ENCODE measurements at regions not wholly inside any gene's neighbourhood (a gene's known extent, or its start where the extent isn't known, plus 50 kb on each side); places are given as distances from the start of the nearest gene placed in this dataset.
"Not testable (repeated sequence)": the region's sequence is repeated elsewhere in the genome, so short reads cannot be mapped to it uniquely, and the experiment has no call there.

DNA sequence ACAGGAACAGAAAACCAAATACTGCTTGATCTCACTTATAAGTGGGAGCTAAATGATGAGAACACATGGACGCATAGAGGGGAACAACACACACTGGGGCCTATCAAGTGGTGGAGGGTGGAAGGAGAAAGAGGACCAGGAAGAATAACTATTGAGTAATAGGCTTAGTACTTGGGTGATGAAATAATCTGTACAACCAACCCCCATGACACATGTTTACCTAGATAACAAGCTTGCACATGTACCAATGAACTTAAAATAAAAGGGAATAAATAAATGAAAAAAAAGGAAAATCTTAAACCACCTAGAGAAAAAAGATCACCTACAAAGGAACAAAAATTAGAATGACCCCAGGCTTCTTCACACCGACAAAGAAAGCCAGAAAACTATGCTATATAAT is 133.5 kb downstream of the KLRB1 start:
- not testable (repeated sequence) for H3K27ac ChIP-seq (ENCODE audit: low read depth, low read length, poor library complexity, severe bottlenecking); H3K4me1 ChIP-seq (ENCODE audit: insufficient read depth, low read length, severe bottlenecking); H3K4me3 ChIP-seq (ENCODE audit: low read depth, low read length, poor library complexity, severe bottlenecking); H3F3A ChIP-seq (ENCODE audit: insufficient read depth, low read length); H3K79me2 ChIP-seq (ENCODE audit: insufficient read depth, low read length); H4K20me1 ChIP-seq (ENCODE audit: insufficient read depth, low read length); H3K9ac ChIP-seq (ENCODE audit: low read length); H3K27me3 ChIP-seq (ENCODE audit: insufficient read depth, low read length); H3K9me3 ChIP-seq (ENCODE audit: low read length); H3K9me2 ChIP-seq (ENCODE audit: low read depth, low read length); H3K36me3 ChIP-seq (ENCODE audit: insufficient read depth, low read length); H3K4me2 ChIP-seq (ENCODE audit: low read length); H2AFZ ChIP-seq (ENCODE audit: low read length)

DNA sequence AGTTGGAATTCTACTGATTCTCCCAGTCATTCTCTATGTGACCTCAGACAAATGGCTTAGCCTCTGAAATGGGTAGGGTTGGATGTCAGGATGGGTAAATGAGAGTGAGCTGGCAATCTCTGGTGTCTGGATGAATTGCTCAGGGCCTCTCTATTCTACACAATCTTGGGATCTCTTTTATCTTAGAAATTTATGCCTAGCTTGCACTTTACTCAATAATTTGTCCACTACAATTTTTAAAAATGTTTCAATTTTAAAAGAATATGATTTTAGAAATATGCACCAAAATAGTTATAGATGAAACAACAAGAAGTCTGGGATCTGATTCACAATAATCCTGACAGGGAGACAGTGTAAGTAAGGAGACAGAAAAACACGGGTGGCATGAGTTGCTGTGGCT is 134.1 kb downstream of the KLRB1 start:
- H3K4me1 ChIP-seq (ENCODE audit: insufficient read depth, low read length, severe bottlenecking); H2AFZ ChIP-seq (ENCODE audit: low read length); H3K4me3 ChIP-seq (ENCODE audit: low read depth, low read length, poor library complexity, severe bottlenecking); H3K9me3 ChIP-seq (ENCODE audit: low read length); H3K9ac ChIP-seq (ENCODE audit: low read length); H4K20me1 ChIP-seq (ENCODE audit: insufficient read depth, low read length); H3F3A ChIP-seq (ENCODE audit: insufficient read depth, low read length); H3K27ac ChIP-seq (ENCODE audit: low read depth, low read length, poor library complexity, severe bottlenecking); H3K27me3 ChIP-seq (ENCODE audit: insufficient read depth, low read length); H3K79me2 ChIP-seq (ENCODE audit: insufficient read depth, low read length); H3K36me3 ChIP-seq (ENCODE audit: insufficient read depth, low read length); H3K9me2 ChIP-seq (ENCODE audit: low read depth, low read length); H3K4me2 ChIP-seq (ENCODE audit: low read length): not testable (repeated sequence)

DNA sequence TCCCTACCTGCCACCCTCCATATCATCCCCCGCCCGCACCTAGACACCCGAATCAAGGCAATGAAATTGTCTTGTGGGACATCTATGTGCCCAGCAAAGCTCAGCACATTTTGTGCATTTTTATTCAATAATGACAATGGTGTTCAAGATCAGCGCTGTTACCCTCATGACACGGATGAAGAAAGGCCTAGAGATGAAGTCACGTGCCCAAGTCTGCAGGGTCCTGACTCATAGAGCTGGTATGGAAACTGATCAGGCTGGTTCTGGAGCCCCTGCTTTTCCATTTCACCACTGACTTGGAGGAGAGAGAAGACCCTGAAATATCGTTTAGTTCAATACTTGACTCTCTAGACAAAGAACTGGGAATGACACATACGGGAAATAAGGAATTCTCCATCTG is 136.2 kb downstream of the KLRB1 start:
- not testable (repeated sequence) for H3K27me3 ChIP-seq (ENCODE audit: insufficient read depth, low read length); H3K4me2 ChIP-seq (ENCODE audit: low read length); H3K9me3 ChIP-seq (ENCODE audit: low read length); H3K4me3 ChIP-seq (ENCODE audit: low read depth, low read length, poor library complexity, severe bottlenecking); H2AFZ ChIP-seq (ENCODE audit: low read length); H3K9me2 ChIP-seq (ENCODE audit: low read depth, low read length); H3F3A ChIP-seq (ENCODE audit: insufficient read depth, low read length); H3K4me1 ChIP-seq (ENCODE audit: insufficient read depth, low read length, severe bottlenecking); H3K27ac ChIP-seq (ENCODE audit: low read depth, low read length, poor library complexity, severe bottlenecking); H4K20me1 ChIP-seq (ENCODE audit: insufficient read depth, low read length); H3K36me3 ChIP-seq (ENCODE audit: insufficient read depth, low read length); H3K9ac ChIP-seq (ENCODE audit: low read length); H3K79me2 ChIP-seq (ENCODE audit: insufficient read depth, low read length)

DNA sequence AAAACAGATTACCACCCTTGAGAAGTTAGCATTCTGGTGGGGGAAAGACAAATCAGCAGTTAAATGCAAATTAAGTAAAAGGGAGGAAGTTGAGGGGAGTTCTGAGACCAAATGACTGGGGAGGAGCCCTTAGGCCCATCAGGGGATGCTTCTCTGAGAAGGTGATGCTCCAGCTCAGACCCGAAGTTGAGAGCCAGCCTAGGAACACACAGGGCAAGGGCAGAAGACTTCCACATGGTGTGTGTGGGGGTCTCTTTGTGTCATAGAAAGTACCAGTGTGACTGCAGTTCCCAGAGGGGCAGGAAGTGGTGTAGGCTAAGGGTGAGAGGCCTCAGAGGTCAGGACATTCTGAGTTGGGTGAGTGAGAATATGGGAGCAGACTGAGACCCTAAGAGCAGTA is 137.3 kb downstream of the KLRB1 start:
- H3K36me3 ChIP-seq (ENCODE audit: insufficient read depth, low read length); H3K27me3 ChIP-seq (ENCODE audit: insufficient read depth, low read length); H3K4me3 ChIP-seq (ENCODE audit: low read depth, low read length, poor library complexity, severe bottlenecking); H3K9me2 ChIP-seq (ENCODE audit: low read depth, low read length); H3K79me2 ChIP-seq (ENCODE audit: insufficient read depth, low read length); H3K9ac ChIP-seq (ENCODE audit: low read length); H3K27ac ChIP-seq (ENCODE audit: low read depth, low read length, poor library complexity, severe bottlenecking); H3K9me3 ChIP-seq (ENCODE audit: low read length); H4K20me1 ChIP-seq (ENCODE audit: insufficient read depth, low read length); H3K4me2 ChIP-seq (ENCODE audit: low read length); H3F3A ChIP-seq (ENCODE audit: insufficient read depth, low read length); H3K4me1 ChIP-seq (ENCODE audit: insufficient read depth, low read length, severe bottlenecking); H2AFZ ChIP-seq (ENCODE audit: low read length): not testable (repeated sequence)

DNA sequence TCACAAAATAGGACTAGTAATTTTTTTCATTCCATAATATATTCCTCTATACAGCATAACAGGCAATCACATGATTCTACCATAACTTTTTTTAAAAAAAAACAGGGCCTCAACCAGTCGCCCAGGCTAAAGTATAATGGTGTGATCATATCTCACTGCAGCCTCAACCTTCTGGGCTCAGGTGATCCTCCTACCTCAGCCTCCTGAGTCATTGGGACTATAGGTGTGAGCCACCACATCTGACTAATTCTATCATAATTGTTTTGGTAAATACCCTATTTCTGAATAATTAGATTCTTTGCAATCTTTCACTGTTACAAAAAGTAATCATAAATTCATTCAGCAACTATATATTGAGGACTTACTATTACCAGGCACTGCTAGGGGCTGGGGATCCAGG is 137.8 kb downstream of the KLRB1 start:
- H2AFZ ChIP-seq (ENCODE audit: low read length), result not testable (repeated sequence)

DNA sequence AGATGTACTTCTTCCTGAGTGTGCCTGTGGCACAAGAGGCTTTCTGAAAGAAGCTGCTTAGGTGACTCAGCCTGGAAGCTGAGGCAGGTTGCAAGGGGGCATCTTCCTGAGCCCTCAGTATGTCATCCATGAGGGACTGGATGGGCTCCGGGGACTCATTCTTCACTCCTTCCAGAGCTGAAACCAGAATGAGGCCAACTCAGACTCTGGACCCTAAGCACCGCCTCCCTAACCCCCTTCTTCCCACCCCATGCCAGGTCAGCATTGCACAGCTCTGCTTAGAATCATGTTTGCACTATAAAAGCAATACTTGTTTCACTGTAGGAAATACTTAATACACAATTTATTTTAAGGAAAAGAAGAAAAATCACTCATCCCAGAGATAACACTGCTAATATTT is 138.3 kb downstream of the KLRB1 start:
- H3K79me2 ChIP-seq (ENCODE audit: insufficient read depth, low read length); H3K4me1 ChIP-seq (ENCODE audit: insufficient read depth, low read length, severe bottlenecking); H3F3A ChIP-seq (ENCODE audit: insufficient read depth, low read length); H4K20me1 ChIP-seq (ENCODE audit: insufficient read depth, low read length); H2AFZ ChIP-seq (ENCODE audit: low read length); H3K9me3 ChIP-seq (ENCODE audit: low read length); H3K4me2 ChIP-seq (ENCODE audit: low read length); H3K27ac ChIP-seq (ENCODE audit: low read depth, low read length, poor library complexity, severe bottlenecking); H3K9me2 ChIP-seq (ENCODE audit: low read depth, low read length); H3K9ac ChIP-seq (ENCODE audit: low read length); H3K36me3 ChIP-seq (ENCODE audit: insufficient read depth, low read length); H3K4me3 ChIP-seq (ENCODE audit: low read depth, low read length, poor library complexity, severe bottlenecking); H3K27me3 ChIP-seq (ENCODE audit: insufficient read depth, low read length): not testable (repeated sequence)

More for the DNA sequence above, 137.8 kb downstream of the KLRB1 start:
- not testable (repeated sequence) for H3K36me3 ChIP-seq (ENCODE audit: insufficient read depth, low read length); H3K4me2 ChIP-seq (ENCODE audit: low read length); H3K4me1 ChIP-seq (ENCODE audit: insufficient read depth, low read length, severe bottlenecking); H3K9me3 ChIP-seq (ENCODE audit: low read length); H3K79me2 ChIP-seq (ENCODE audit: insufficient read depth, low read length); H3K27ac ChIP-seq (ENCODE audit: low read depth, low read length, poor library complexity, severe bottlenecking); H3F3A ChIP-seq (ENCODE audit: insufficient read depth, low read length); H3K9ac ChIP-seq (ENCODE audit: low read length); H3K9me2 ChIP-seq (ENCODE audit: low read depth, low read length); H3K4me3 ChIP-seq (ENCODE audit: low read depth, low read length, poor library complexity, severe bottlenecking); H4K20me1 ChIP-seq (ENCODE audit: insufficient read depth, low read length); H3K27me3 ChIP-seq (ENCODE audit: insufficient read depth, low read length)
